LNCAP (cell line): ENCODE measurements at regions not wholly inside any gene's neighbourhood (a gene's known extent, or its start where the extent isn't known, plus 50 kb on each side); places are given as distances from the start of the nearest gene placed in this dataset.

ENCODE experiments used
- TF ChIP-seq, protein P1 (sequence below): fragments of 450-650 bp; IDR thresholded peaks from 2 replicates; pipeline ENCODE4 v1.5.1; 2017; ENCODE audit warnings: mild to moderate bottlenecking

- TF ChIP-seq, protein P1, sequence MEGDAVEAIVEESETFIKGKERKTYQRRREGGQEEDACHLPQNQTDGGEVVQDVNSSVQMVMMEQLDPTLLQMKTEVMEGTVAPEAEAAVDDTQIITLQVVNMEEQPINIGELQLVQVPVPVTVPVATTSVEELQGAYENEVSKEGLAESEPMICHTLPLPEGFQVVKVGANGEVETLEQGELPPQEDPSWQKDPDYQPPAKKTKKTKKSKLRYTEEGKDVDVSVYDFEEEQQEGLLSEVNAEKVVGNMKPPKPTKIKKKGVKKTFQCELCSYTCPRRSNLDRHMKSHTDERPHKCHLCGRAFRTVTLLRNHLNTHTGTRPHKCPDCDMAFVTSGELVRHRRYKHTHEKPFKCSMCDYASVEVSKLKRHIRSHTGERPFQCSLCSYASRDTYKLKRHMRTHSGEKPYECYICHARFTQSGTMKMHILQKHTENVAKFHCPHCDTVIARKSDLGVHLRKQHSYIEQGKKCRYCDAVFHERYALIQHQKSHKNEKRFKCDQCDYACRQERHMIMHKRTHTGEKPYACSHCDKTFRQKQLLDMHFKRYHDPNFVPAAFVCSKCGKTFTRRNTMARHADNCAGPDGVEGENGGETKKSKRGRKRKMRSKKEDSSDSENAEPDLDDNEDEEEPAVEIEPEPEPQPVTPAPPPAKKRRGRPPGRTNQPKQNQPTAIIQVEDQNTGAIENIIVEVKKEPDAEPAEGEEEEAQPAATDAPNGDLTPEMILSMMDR = no peak
Observed at GRCh38 chr1:38240618-38241017, 194.0 kb upstream of the POU3F1 start.

DNA sequence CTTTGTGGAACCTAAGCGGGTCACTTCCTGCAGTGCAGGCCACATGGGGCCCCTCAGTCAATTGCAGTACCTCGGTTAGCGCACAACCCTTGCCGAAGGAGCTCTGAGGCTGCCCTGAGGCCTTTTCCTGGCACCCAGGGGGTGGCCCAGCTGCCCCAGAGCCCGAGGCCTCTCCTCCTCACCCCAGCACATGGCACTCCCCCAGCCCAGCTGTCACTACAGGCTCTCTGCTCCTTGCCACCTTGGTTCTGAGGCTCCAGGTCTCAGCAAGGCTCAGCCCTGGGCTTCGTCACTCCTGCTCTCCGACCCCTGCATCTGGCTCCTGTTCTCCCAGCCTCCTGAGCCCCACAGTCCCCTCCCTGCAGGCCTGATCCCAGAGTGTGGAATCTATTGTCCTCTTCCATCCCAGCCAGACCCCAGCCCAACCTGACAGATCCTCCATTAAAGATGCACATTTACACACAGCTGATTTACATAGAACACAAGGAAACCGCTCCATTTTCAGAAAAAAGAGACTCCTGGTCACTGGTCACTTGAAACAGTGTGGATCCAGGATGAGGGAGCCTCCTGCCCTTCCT lies 192.8 kb upstream of the POU3F1 start:
- TF ChIP-seq, protein P1 = no peak

GRCh38 chr1:38238294-38238693 lies 191.7 kb upstream of the POU3F1 start:
- TF ChIP-seq, protein P1 = no peak

DNA sequence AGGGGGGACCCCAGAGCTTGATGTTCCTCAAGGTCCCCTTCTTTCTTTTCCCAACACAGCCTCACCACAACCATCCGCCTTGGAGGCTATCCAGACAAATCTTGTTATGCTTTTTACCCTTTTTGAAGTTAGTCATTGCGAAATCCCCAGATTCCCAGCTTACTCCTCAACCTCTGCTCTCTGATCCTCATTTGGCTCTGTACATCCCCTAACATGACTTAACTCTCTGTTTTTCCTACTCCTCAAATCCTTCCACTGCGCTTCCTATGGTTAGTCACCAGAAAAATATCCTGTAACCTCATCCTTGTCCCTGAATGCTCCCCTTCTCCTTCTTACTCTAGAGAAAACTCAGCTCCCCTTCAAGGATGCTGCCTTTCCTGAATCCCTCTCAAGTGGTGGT lies 189.1 kb upstream of the POU3F1 start:
- TF ChIP-seq, protein P1 = no peak

- TF ChIP-seq, protein P1 = no peak
Observed at GRCh38 chr1:38231941-38232340, 185.3 kb upstream of the POU3F1 start.

DNA sequence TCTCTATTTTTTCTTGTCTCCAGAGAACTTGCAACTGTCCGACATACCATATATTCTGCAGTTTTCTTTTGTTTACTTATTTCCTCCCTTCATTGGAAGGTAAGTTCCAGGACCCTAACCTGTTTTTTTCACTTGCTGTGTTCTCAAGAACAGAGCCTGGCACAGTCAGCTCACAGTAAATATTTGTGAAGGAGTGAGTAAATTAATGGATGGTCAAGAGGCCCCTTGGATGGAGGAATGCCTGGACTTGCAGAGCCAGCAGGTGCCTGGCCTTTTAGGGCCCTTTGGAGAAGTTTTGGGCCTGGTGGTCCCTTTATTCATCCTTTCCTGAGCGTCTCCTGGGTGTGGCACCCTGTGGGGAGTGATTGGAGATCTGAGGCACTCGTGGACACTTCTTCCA lies 182.1 kb upstream of the POU3F1 start:
- TF ChIP-seq, protein P1 = no peak

DNA sequence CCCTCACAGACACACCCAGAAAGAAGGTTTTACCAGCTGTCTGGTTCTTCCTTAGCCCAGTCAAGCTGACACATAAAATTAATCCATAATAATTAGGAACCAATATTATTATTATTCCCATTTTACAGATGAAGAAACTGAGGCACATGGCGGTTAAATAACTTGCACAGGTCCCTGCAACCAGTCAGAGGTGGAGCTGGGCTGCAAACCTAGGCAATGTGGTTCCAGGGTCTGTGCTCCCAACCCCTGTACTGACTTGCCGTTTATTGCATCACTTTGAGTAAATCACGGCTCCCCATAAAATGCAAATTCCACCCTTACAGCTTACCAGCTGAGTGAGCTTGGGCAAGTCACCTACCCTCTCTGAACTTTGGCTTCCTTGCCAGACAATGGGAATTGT lies 179.2 kb upstream of the POU3F1 start:
- TF ChIP-seq, protein P1 = no peak

- TF ChIP-seq, protein P1 = no peak
Observed at GRCh38 chr1:38223391-38223790, 176.8 kb upstream of the POU3F1 start.
